ENCODE measurements at regions not wholly inside any gene's neighbourhood (a gene's known extent, or its start where the extent isn't known, plus 50 kb on each side); places are given as distances from the start of the nearest gene placed in this dataset.

DNA sequence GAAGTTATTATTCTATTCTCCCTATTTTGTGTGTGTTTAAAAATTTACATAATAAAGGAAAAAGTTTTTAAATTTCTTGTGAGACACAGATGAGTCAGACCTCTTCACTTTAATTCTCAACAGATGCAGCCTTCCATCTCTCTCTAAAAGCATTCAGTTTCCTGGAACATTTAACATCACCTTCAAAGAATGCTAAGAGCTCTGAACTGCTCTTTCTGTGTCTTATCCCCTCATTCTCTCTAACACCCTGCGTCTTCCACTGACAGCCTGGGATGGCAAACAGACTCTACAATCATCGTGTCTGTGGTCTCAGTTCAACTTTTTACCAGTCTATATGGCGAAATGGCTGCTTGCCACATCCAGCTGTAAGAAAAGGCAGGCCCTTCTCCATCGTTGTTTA lies 173.0 kb downstream of the HINT1 start:
- no peak overlapping the region for H2AK5ac ChIP-seq (ENCODE audit: insufficient read length, low read length)
- H3K9me3 ChIP-seq (ENCODE audit: control insufficient read depth, low read depth, low read length) = no peaks in the 10 kb centered on the region
- no peak overlapping the region for H3K4ac ChIP-seq (ENCODE audit: low read depth, low read length)
- Mint-ChIP-seq H3K27me3 (ENCODE audit: low read depth) (no peaks in the 10 kb centered on the region), H3K27ac (no peak overlapping the region; a peak in 1 of 7 replicates), H3K4me1 (peaks cover 6 to 9% of the 10 kb centered on the region in 2 experiments), H3K4me3 (no peak overlapping the region), H3K36me3 (ENCODE audit: insufficient read depth in 1 of 3, low read depth in 3 of 3) (no peaks in the 10 kb centered on the region), H3K9me3 (no peaks in the 10 kb centered on the region)
- no peaks in the 10 kb centered on the region for H3K4me1 ChIP-seq (ENCODE audit: insufficient read depth, low read length)
- no peak overlapping the region for H2BK5ac ChIP-seq (ENCODE audit: insufficient read length, low read length)
- H3K27ac ChIP-seq (ENCODE audit: insufficient read length, low read depth, low read length) = no peak overlapping the region
- H3K14ac ChIP-seq (ENCODE audit: insufficient read depth, low read length) = no peak overlapping the region
- no peak overlapping the region for H2BK20ac ChIP-seq (ENCODE audit: low read depth, low read length, poor library complexity, severe bottlenecking)
- no peak overlapping the region for H3K4me2 ChIP-seq (ENCODE audit: insufficient read depth, insufficient read length, low read length)
- no peak overlapping the region for H2BK120ac ChIP-seq (ENCODE audit: low read depth, low read length, poor library complexity, severe bottlenecking)
- TF ChIP-seq, protein P1, sequence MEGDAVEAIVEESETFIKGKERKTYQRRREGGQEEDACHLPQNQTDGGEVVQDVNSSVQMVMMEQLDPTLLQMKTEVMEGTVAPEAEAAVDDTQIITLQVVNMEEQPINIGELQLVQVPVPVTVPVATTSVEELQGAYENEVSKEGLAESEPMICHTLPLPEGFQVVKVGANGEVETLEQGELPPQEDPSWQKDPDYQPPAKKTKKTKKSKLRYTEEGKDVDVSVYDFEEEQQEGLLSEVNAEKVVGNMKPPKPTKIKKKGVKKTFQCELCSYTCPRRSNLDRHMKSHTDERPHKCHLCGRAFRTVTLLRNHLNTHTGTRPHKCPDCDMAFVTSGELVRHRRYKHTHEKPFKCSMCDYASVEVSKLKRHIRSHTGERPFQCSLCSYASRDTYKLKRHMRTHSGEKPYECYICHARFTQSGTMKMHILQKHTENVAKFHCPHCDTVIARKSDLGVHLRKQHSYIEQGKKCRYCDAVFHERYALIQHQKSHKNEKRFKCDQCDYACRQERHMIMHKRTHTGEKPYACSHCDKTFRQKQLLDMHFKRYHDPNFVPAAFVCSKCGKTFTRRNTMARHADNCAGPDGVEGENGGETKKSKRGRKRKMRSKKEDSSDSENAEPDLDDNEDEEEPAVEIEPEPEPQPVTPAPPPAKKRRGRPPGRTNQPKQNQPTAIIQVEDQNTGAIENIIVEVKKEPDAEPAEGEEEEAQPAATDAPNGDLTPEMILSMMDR (conservative IDR thresholded peaks at IDR 0.05) = no peak
- no peak overlapping the region for H3K56ac ChIP-seq (ENCODE audit: insufficient read length, low read depth, low read length)
- no peaks in the 10 kb centered on the region for H3K23me2 ChIP-seq (ENCODE audit: insufficient read length, low read depth, low read length, poor library complexity, severe bottlenecking)
- H2BK15ac ChIP-seq (ENCODE audit: low read depth, low read length) = no peak overlapping the region
- no peak overlapping the region for H3K23ac ChIP-seq (ENCODE audit: insufficient read length, low read depth, low read length)
- no CpG with 5 or more reads among the region's 4 CpGs for WGBS (ENCODE audit: extremely low coverage, insufficient read length, low lambda C conversion rate)
- no peak overlapping the region for H3K18ac ChIP-seq (ENCODE audit: insufficient read length, low read depth, low read length)
- no peak overlapping the region for H4K8ac ChIP-seq (replicated peaks; ENCODE audit: insufficient read length, low read depth, low read length)
- H3K79me1 ChIP-seq (ENCODE audit: insufficient read depth, low read depth, low read length, poor library complexity, severe bottlenecking) = no peaks in the 10 kb centered on the region
- no peaks in the 10 kb centered on the region for H4K20me1 ChIP-seq (ENCODE audit: control insufficient read depth, insufficient read depth, insufficient read length)
- DNase-seq = no peak
- no peaks in the 10 kb centered on the region for H3K79me2 ChIP-seq (ENCODE audit: insufficient read depth, low read length)
- H2BK12ac ChIP-seq (ENCODE audit: insufficient read length, low read depth, low read length) = no peak overlapping the region
- no peaks in the 10 kb centered on the region for H3K27me3 ChIP-seq (ENCODE audit: insufficient read depth, low read length)
- no peak overlapping the region for H4K91ac ChIP-seq (ENCODE audit: insufficient read length, low read depth, low read length)
- H3T11ph ChIP-seq (ENCODE audit: low read length) = no peak overlapping the region
- no peak overlapping the region for H3K9ac ChIP-seq (ENCODE audit: extremely low read depth, insufficient read length, low read length)
- H2AFZ ChIP-seq (ENCODE audit: low read length) = no peak overlapping the region
- no peak overlapping the region for H4K5ac ChIP-seq (ENCODE audit: insufficient read length, low read depth, low read length)
